GM12892 (cell line): ENCODE measurements at regions not wholly inside any gene's neighbourhood (a gene's known extent, or its start where the extent isn't known, plus 50 kb on each side); places are given as distances from the start of the nearest gene placed in this dataset.

Experiments
- POLR2A ChIP-seq: IDR thresholded peaks from 2 replicates; pipeline ENCODE4 v1.6.1; 2011; ENCODE audit warnings: low read depth, low read length, control low read depth
- POLR2AphosphoS5 ChIP-seq: IDR thresholded peaks from 2 replicates; pipeline ENCODE4 v1.6.1; 2011; ENCODE audit warnings: low read depth, low read length, control low read depth
- TAF1 ChIP-seq: IDR thresholded peaks from 2 replicates; pipeline ENCODE4 v1.6.1; 2011; ENCODE audit warnings: low read depth, mild to moderate bottlenecking, control low read depth, low read length, borderline replicate concordance

DNA sequence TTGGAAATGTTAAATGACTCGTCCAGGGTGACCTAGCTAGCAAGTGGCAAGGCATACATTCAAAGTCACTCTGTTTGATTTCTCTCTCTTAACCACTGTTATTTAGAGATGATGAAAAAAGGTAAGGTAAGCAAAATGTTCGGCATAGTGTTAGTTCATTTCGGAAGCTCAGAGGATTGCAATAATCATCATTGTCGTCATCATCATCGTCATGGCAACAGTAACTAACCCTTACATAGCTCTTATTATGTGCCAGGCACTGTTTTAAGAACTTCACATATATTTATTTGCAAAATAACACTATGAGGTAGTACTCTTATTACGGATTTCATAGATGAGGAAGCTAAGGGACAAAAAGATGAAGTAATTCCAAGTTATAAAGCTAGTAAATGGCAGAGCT, 292.7 kb upstream of the CXCR4 start:
- TF ChIP-seq POLR2AphosphoS5 = no peak
- no peak for TF ChIP-seq POLR2A
- TF ChIP-seq TAF1 = no peak
